ENCODE measurements at regions not wholly inside any gene's neighbourhood (a gene's known extent, or its start where the extent isn't known, plus 50 kb on each side); places are given as distances from the start of the nearest gene placed in this dataset.

DNA sequence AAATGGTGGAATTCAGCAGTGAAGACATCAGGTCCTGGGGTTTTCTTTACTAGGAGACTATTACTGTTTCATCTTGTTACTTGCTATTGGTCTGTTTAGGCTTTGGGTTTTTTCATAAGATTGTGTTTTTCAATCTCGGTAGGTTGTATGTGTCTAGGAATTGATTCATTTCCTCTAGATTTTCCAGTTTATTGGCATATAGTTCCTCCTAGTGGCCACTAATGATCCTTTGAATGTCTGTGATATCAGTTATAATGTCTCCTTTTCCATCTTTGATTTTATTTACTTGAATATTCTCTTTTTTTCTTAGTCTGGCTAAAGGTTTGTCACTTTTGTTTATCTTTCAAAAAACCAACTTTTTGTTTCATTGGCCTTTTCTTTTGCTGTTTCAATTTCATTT, 233.0 kb downstream of the RWDD3 start:
- Histone ChIP-seq H2AFZ (ENCODE audit: low read length) (no peak overlapping the region), H3K4me2 (ENCODE audit: insufficient read depth in 1 of 2, low read depth in 2 of 2, low read length in 2 of 2) (no peak overlapping the region), H3K79me1 (ENCODE audit: low read depth, low read length) (no peaks in the 10 kb centered on the region), H3K18ac (ENCODE audit: extremely low read depth, low read length) (no peak overlapping the region), H4K20me1 (replicated peaks in 1 of 2; ENCODE audit: control insufficient read depth in 1 of 2, insufficient read depth in 2 of 2, low read length in 2 of 2) (no peaks in the 10 kb centered on the region), H3K14ac (ENCODE audit: insufficient read length) (no peak overlapping the region), H2BK12ac (ENCODE audit: low read depth, low read length) (no peak overlapping the region), H3K56ac (replicated peaks; ENCODE audit: insufficient read length, low read depth, low read length) (no peak overlapping the region), H4K91ac (replicated peaks; ENCODE audit: insufficient read length, low read length) (no peak overlapping the region), H2AK5ac (ENCODE audit: low read depth, low read length) (no peak overlapping the region), H2BK120ac (replicated peaks; ENCODE audit: low read depth, low read length) (no peak overlapping the region), H2BK5ac (ENCODE audit: low read depth, low read length) (no peak overlapping the region), H3K4me1 (replicated peaks in 1 of 4; ENCODE audit: control insufficient read depth in 3 of 4, insufficient read depth in 4 of 4, low read length in 3 of 4) (no peaks in the 10 kb centered on the region), H3K27me3 (replicated peaks in 1 of 4; ENCODE audit: control insufficient read depth in 3 of 4, extremely low read depth in 1 of 4, insufficient read depth in 3 of 4, low read length in 3 of 4) (no peaks in the 10 kb centered on the region), H3K9me3 (ENCODE audit: insufficient read depth in 2 of 2, low read depth in 1 of 2, low read length in 1 of 2) (no peaks in the 10 kb centered on the region), H3K36me3 (ENCODE audit: control insufficient read depth in 2 of 4, insufficient read depth in 4 of 4, low read length in 3 of 4) (no peaks in the 10 kb centered on the region), H2BK20ac (ENCODE audit: low read length) (no peak overlapping the region), H3K27ac (ENCODE audit: low read depth, low read length) (no peak overlapping the region), H3K4ac (replicated peaks; ENCODE audit: insufficient read length, low read depth, low read length) (no peak overlapping the region), H3K9ac (replicated peaks in 1 of 4; ENCODE audit: extremely low read depth in 1 of 4, low read depth in 3 of 4, low read length in 3 of 4) (no peak overlapping the region), H2BK15ac (ENCODE audit: low read length) (no peak overlapping the region), H4K5ac (ENCODE audit: insufficient read length, low read depth, low read length) (no peak overlapping the region), H3K4me3 (ENCODE audit: extremely low read depth in 1 of 4, insufficient read depth in 2 of 4, low read depth in 3 of 4, low read length in 4 of 4) (no peak overlapping the region), H4K8ac (ENCODE audit: extremely low read depth, insufficient read depth, low read length) (no peak overlapping the region), H3K23me2 (ENCODE audit: low read depth, low read length) (no peaks in the 10 kb centered on the region), H3K79me2 (ENCODE audit: control insufficient read depth in 1 of 2, insufficient read depth in 2 of 2, low read length in 2 of 2) (no peaks in the 10 kb centered on the region), H3K23ac (ENCODE audit: insufficient read length) (no peak overlapping the region)
- DNase-seq (ENCODE audit: low read depth in 1 of 2, low spot score in 2 of 2): no peak
- FAIRE-seq: peak; percentile 24
- TF ChIP-seq RAD21 (IDR thresholded peaks at IDR 0.05 in 1 of 2, conservative IDR thresholded peaks at IDR 0.05 in 1 of 2; ENCODE audit: low read depth in 2 of 2, low read length in 2 of 2) (peak; percentile 44 to 55), RFX5 (IDR thresholded peaks at IDR 0.05; ENCODE audit: borderline replicate concordance, low read depth, low read length) (no peak)
- POLR2A ChIA-PET (ENCODE audit: partially characterized antibody): no interaction called here
- CTCF ChIA-PET (ENCODE audit: partially characterized antibody): no interaction called here
- WGBS, 2 experiments (ENCODE audit: extremely low coverage in 1 of 2, insufficient coverage in 1 of 2, insufficient read length in 1 of 2, insufficient replicate concordance in 2 of 2, low coverage in 1 of 2, low lambda C conversion rate in 2 of 2, missing lambda C conversion rate in 1 of 2): 76% methylated on average over 1 of the region's 1 CpG; no CpG with 5 or more reads in 1 of the 2 experiments

All from H1 (cell line).